ENCODE measurements at regions not wholly inside any gene's neighbourhood (a gene's known extent, or its start where the extent isn't known, plus 50 kb on each side); places are given as distances from the start of the nearest gene placed in this dataset.

- no peak for TF ChIP-seq POU5F1 (IDR thresholded peaks at IDR 0.05; ENCODE audit: low read depth, low read length)
- TF ChIP-seq CBX5 (IDR thresholded peaks at IDR 0.05; ENCODE audit: low read depth, low read length): no peak
These were observed 1137.3 kb downstream of the SORCS1 start (continued) for GRCh38 chr10:106027240-106027639.
